HepG2 (cell line): ENCODE measurements at regions not wholly inside any gene's neighbourhood (a gene's known extent, or its start where the extent isn't known, plus 50 kb on each side); places are given as distances from the start of the nearest gene placed in this dataset.

ENCODE experiments used
- FIP1L1 ChIP-seq: fragments of 200-400 bp; formaldehyde crosslinking; IDR thresholded peaks from 2 replicates; pipeline ENCODE4 v1.6.1; 2018; ENCODE audit warnings: low read depth, mild to moderate bottlenecking, low read length, moderate library complexity, borderline replicate concordance; ENCODE audit not compliant: insufficient read depth
- HOXA7 ChIP-seq: sonication (generic); formaldehyde crosslinking; IDR thresholded peaks from 2 replicates; pipeline ENCODE4 v1.8.1; 2022; ENCODE audit warnings: mild to moderate bottlenecking, missing genetic modification reagents, moderate library complexity
- MAX ChIP-seq: IDR thresholded peaks from 2 replicates; pipeline ENCODE4 v1.6.1; 2012; ENCODE audit warnings: inconsistent platforms
- NR2F1 ChIP-seq, 2 experiments: fragments of 450-650 bp in 1 of 2; formaldehyde crosslinking in 1 of 2; IDR thresholded peaks; 2 replicates each; pipeline versions ENCODE4 v1.5.0 to v1.6.1; 2016 to 2020; ENCODE audit warnings: mild to moderate bottlenecking in 1 of 2, missing compliant biosample characterization in 1 of 2, missing genetic modification reagents in 1 of 2, moderate library complexity in 1 of 2
- POLR2AphosphoS2 ChIP-seq: IDR thresholded peaks from 2 replicates; pipeline ENCODE4 v1.6.1; 2011; ENCODE audit warnings: low read depth, low read length, improper control_type of control experiment
- POLR2AphosphoS5 ChIP-seq: IDR thresholded peaks from 2 replicates; pipeline ENCODE4 v1.6.1; 2012; ENCODE audit warnings: low read depth, low read length
- PRDM15 ChIP-seq: sonication (generic); formaldehyde crosslinking; IDR thresholded peaks from 2 replicates; pipeline ENCODE4 v1.4.0; 2020; ENCODE audit warnings: missing genetic modification reagents
- TIGD3 ChIP-seq: sonication (generic); formaldehyde crosslinking; IDR thresholded peaks from 2 replicates; pipeline ENCODE4 v1.5.1; 2020; ENCODE audit warnings: mild to moderate bottlenecking, missing genetic modification reagents, borderline replicate concordance
- ZFP37 ChIP-seq: sonication (generic); formaldehyde crosslinking; IDR thresholded peaks from 2 replicates; pipeline ENCODE4 v1.4.0; 2020; ENCODE audit warnings: missing genetic modification reagents, borderline replicate concordance
- ZFX ChIP-seq: sonication (generic); formaldehyde crosslinking; IDR thresholded peaks from 2 replicates; pipeline ENCODE4 v1.4.0; 2020; ENCODE audit warnings: mild to moderate bottlenecking, low read depth, missing genetic modification reagents, moderate library complexity
- ZNF24 ChIP-seq: fragments of 450-650 bp; IDR thresholded peaks from 2 replicates; pipeline ENCODE4 v1.6.1; 2017; ENCODE audit warnings: antibody characterized with exemption, mild to moderate bottlenecking
- ZNF543 ChIP-seq: sonication (generic); formaldehyde crosslinking; IDR thresholded peaks from 2 replicates; pipeline ENCODE4 v1.4.0; 2020; ENCODE audit warnings: mild to moderate bottlenecking, missing genetic modification reagents
- ZNF672 ChIP-seq: sonication (generic); formaldehyde crosslinking; IDR thresholded peaks from 2 replicates; pipeline ENCODE4 v1.8.1; 2022; ENCODE audit warnings: missing genetic modification reagents
- ZNF790 ChIP-seq: sonication (generic); formaldehyde crosslinking; IDR thresholded peaks from 2 replicates; pipeline ENCODE4 v1.8.0; 2022; ENCODE audit warnings: missing genetic modification reagents, mild to moderate bottlenecking, borderline replicate concordance

GRCh38 chr9:3004572-3004971 lies 160.7 kb upstream of the PUM3 start:
- TF ChIP-seq MAX, result no peak
- TF ChIP-seq HOXA7 (CRISPR knock-in tag), result no peak
- TF ChIP-seq POLR2AphosphoS2, result no peak
- TF ChIP-seq TIGD3 (CRISPR knock-in tag), result no peak
- TF ChIP-seq ZNF790 (CRISPR knock-in tag), result no peak
- no peak for TF ChIP-seq POLR2AphosphoS5
- TF ChIP-seq ZNF672 (CRISPR knock-in tag), result no peak
- TF ChIP-seq ZNF24, result no peak
- no peak for TF ChIP-seq PRDM15 (CRISPR knock-in tag)
- no peak for TF ChIP-seq NR2F1 (CRISPR knock-in tag; IDR thresholded peaks at IDR 0.05)
- TF ChIP-seq ZFX (CRISPR knock-in tag), result no peak
- no peak for TF ChIP-seq FIP1L1
- no peak for TF ChIP-seq ZNF543 (CRISPR knock-in tag)
- no peak for TF ChIP-seq ZFP37 (CRISPR knock-in tag)
